Activated CD4-positive, alpha-beta T cell treated with anti-CD3 and anti-CD28 coated beads, Interleukin-2, Interleukin-4, amounts not matched to agents 100 ng/mL and 50 ng/mL, durations not matched to agents 16 hours and 8 hours (primary cell): ENCODE measurements at regions not wholly inside any gene's neighbourhood (a gene's known extent, or its start where the extent isn't known, plus 50 kb on each side); places are given as distances from the start of the nearest gene placed in this dataset.
"Not testable (repeated sequence)": the region's sequence is repeated elsewhere in the genome, so short reads cannot be mapped to it uniquely, and the experiment has no call there.

Experiments
- DNase-seq: peaks from one replicate; pipeline ENCODE4 v3.0.0-alpha.2; 2020; ENCODE audit warnings: low spot score

- no peak for DNase-seq
These were observed 197.5 kb upstream of the SULF2 start for GRCh38 chr20:47982574-47983360.

GRCh38 chr20:47981222-47981621 lies 195.9 kb upstream of the SULF2 start:
- no peak for DNase-seq

GRCh38 chr20:47980336-47981177 lies 195.3 kb upstream of the SULF2 start:
- DNase-seq, result no peak

- not testable (repeated sequence) for DNase-seq
These were observed 194.2 kb upstream of the SULF2 start for GRCh38 chr20:47979361-47980095.

GRCh38 chr20:47978428-47979120 lies 193.3 kb upstream of the SULF2 start:
- not testable (repeated sequence) for DNase-seq

- not testable (repeated sequence) for DNase-seq
These were observed 192.5 kb upstream of the SULF2 start for GRCh38 chr20:47977789-47978252.

- not testable (repeated sequence) for DNase-seq
These were observed 191.9 kb upstream of the SULF2 start for GRCh38 chr20:47977017-47977788.

- DNase-seq, result no peak
These were observed 189.1 kb upstream of the SULF2 start for GRCh38 chr20:47974234-47974878.

GRCh38 chr20:47973519-47974233 lies 188.4 kb upstream of the SULF2 start:
- DNase-seq, result no peak

- no peak for DNase-seq
These were observed 187.6 kb upstream of the SULF2 start for GRCh38 chr20:47972916-47973309.

GRCh38 chr20:47972297-47972915 lies 187.1 kb upstream of the SULF2 start:
- DNase-seq, result not testable (repeated sequence)

- no peak for DNase-seq
These were observed 185.9 kb upstream of the SULF2 start for GRCh38 chr20:47971058-47971791.

- no peak for DNase-seq
These were observed 185.1 kb upstream of the SULF2 start for GRCh38 chr20:47970282-47970903.

GRCh38 chr20:47969426-47969825 lies 184.1 kb upstream of the SULF2 start:
- DNase-seq, result no peak

GRCh38 chr20:47968541-47969310 lies 183.4 kb upstream of the SULF2 start:
- DNase-seq, result no peak

- no peak for DNase-seq
These were observed 178.9 kb upstream of the SULF2 start for GRCh38 chr20:47964149-47964548.

- DNase-seq, result no peak
These were observed 177.7 kb upstream of the SULF2 start for GRCh38 chr20:47963022-47963421.
